HG03039 (cell line): ENCODE measurements at regions not wholly inside any gene's neighbourhood (a gene's known extent, or its start where the extent isn't known, plus 50 kb on each side); places are given as distances from the start of the nearest gene placed in this dataset.
A peak's percentile ranks its signal among the peaks of the same experiment; 100 is the strongest.
"Not testable (repeated sequence)": the region's sequence is repeated elsewhere in the genome, so short reads cannot be mapped to it uniquely, and the experiment has no call there.

Experiments
- ATAC-seq: cut with Tn5 transposase; IDR thresholded peaks from one replicate; pipeline ENCODE4 v1.9.1; 2021; ENCODE audit warnings: mild to moderate bottlenecking, moderate library complexity; ENCODE audit not compliant: unreplicated experiment

GRCh38 chr10:78654047-78654590, 414.6 kb upstream of the ZMIZ1 start:
- ATAC-seq: no peak

- no peak for ATAC-seq
Observed at GRCh38 chr10:78655979-78656378, 412.8 kb upstream of the ZMIZ1 start.

- no peak for ATAC-seq
Observed at GRCh38 chr10:78656417-78657162, 412.2 kb upstream of the ZMIZ1 start.

- ATAC-seq: peak; percentile 48
Observed at GRCh38 chr10:78657163-78657861, 411.5 kb upstream of the ZMIZ1 start.

- ATAC-seq: no peak
Observed at GRCh38 chr10:78657862-78658165, 411.0 kb upstream of the ZMIZ1 start.

- no peak for ATAC-seq
Observed at GRCh38 chr10:78658645-78659597, 409.8 kb upstream of the ZMIZ1 start.

- no peak for ATAC-seq
Observed at GRCh38 chr10:78659598-78659967, 409.2 kb upstream of the ZMIZ1 start.

- ATAC-seq: no peak
Observed at GRCh38 chr10:78660446-78661106, 408.2 kb upstream of the ZMIZ1 start.

GRCh38 chr10:78663721-78664120, 405.0 kb upstream of the ZMIZ1 start:
- ATAC-seq: no peak

- ATAC-seq: no peak
Observed at GRCh38 chr10:78664929-78665553, 403.7 kb upstream of the ZMIZ1 start.

- no peak for ATAC-seq
Observed at GRCh38 chr10:78672918-78673317, 395.8 kb upstream of the ZMIZ1 start.

GRCh38 chr10:78681141-78681540, 387.6 kb upstream of the ZMIZ1 start:
- not testable (repeated sequence) for ATAC-seq

- ATAC-seq: not testable (repeated sequence)
Observed at GRCh38 chr10:78681986-78682385, 386.8 kb upstream of the ZMIZ1 start.

GRCh38 chr10:78684947-78685346, 383.8 kb upstream of the ZMIZ1 start:
- no peak for ATAC-seq

GRCh38 chr10:78685466-78686103, 383.2 kb upstream of the ZMIZ1 start:
- ATAC-seq: no peak

- ATAC-seq: no peak
Observed at GRCh38 chr10:78686444-78687060, 382.2 kb upstream of the ZMIZ1 start.

- ATAC-seq: no peak
Observed at GRCh38 chr10:78687626-78688025, 381.1 kb upstream of the ZMIZ1 start.

- no peak for ATAC-seq
Observed at GRCh38 chr10:78688230-78688900, 380.4 kb upstream of the ZMIZ1 start.
